A204.1 (cell line): ENCODE measurements at regions not wholly inside any gene's neighbourhood (a gene's known extent, or its start where the extent isn't known, plus 50 kb on each side); places are given as distances from the start of the nearest gene placed in this dataset.
"Not testable (repeated sequence)": the region's sequence is repeated elsewhere in the genome, so short reads cannot be mapped to it uniquely, and the experiment has no call there.

ENCODE experiments used
- FAIRE-seq: peaks from 2 replicates; lab custom pipeline; 2012; peaks lifted over from hg19 to GRCh38; lab: Jason Lieb, UNC

- no peak for FAIRE-seq
Measured at GRCh38 chr6:121595646-121596045, 160.2 kb downstream of the GJA1 start.

- no peak for FAIRE-seq
Measured at GRCh38 chr6:121596441-121596840, 161.0 kb downstream of the GJA1 start.

GRCh38 chr6:121597654-121598053, 162.2 kb downstream of the GJA1 start:
- no peak for FAIRE-seq

- not testable (repeated sequence) for FAIRE-seq
Measured at GRCh38 chr6:121599331-121599730, 163.9 kb downstream of the GJA1 start.

- no peak for FAIRE-seq
Measured at GRCh38 chr6:121600389-121601168, 165.1 kb downstream of the GJA1 start.

GRCh38 chr6:121603486-121603885, 168.0 kb downstream of the GJA1 start:
- no peak for FAIRE-seq

GRCh38 chr6:121607721-121608120, 172.3 kb downstream of the GJA1 start:
- no peak for FAIRE-seq

GRCh38 chr6:121608270-121608669, 172.8 kb downstream of the GJA1 start:
- no peak for FAIRE-seq

GRCh38 chr6:121609281-121609680, 173.8 kb downstream of the GJA1 start:
- FAIRE-seq, result peak; percentile 32

GRCh38 chr6:121612927-121613326, 177.5 kb downstream of the GJA1 start:
- no peak for FAIRE-seq

GRCh38 chr6:121614115-121614514, 178.7 kb downstream of the GJA1 start:
- FAIRE-seq, result no peak

GRCh38 chr6:121615493-121615892, 180.0 kb downstream of the GJA1 start:
- FAIRE-seq, result no peak

GRCh38 chr6:121616406-121616805, 181.0 kb downstream of the GJA1 start:
- FAIRE-seq, result no peak

- no peak for FAIRE-seq
Measured at GRCh38 chr6:121617388-121617787, 181.9 kb downstream of the GJA1 start.

- FAIRE-seq, result no peak
Measured at GRCh38 chr6:121619013-121619412, 183.6 kb downstream of the GJA1 start.

GRCh38 chr6:121619987-121620740, 184.7 kb downstream of the GJA1 start:
- FAIRE-seq, result no peak

- FAIRE-seq, result no peak
Measured at GRCh38 chr6:121627761-121628160, 192.3 kb downstream of the GJA1 start.

- FAIRE-seq, result no peak
Measured at GRCh38 chr6:121630716-121631115, 195.3 kb downstream of the GJA1 start.

- not testable (repeated sequence) for FAIRE-seq
Measured at GRCh38 chr6:121631752-121632151, 196.3 kb downstream of the GJA1 start.

GRCh38 chr6:121633309-121633708, 197.9 kb downstream of the GJA1 start:
- no peak for FAIRE-seq

GRCh38 chr6:121634586-121634985, 199.1 kb downstream of the GJA1 start:
- FAIRE-seq, result not testable (repeated sequence)

- no peak for FAIRE-seq
Measured at GRCh38 chr6:121635355-121635754, 199.9 kb downstream of the GJA1 start.

GRCh38 chr6:121636217-121636616, 200.8 kb downstream of the GJA1 start:
- not testable (repeated sequence) for FAIRE-seq

GRCh38 chr6:121639021-121639420, 203.6 kb downstream of the GJA1 start:
- no peak for FAIRE-seq
